ENCODE measurements at regions not wholly inside any gene's neighbourhood (a gene's known extent, or its start where the extent isn't known, plus 50 kb on each side); places are given as distances from the start of the nearest gene placed in this dataset.

GRCh38 chr5:120091376-120091948 is 372.6 kb upstream of the PRR16 start:
- no TSS peak for BruUV-seq (replicated peaks)
- ChIA-PET POLR2A (no interaction called here), CTCF (ENCODE audit: low intra/inter-chr PET ratio, low total read pairs) (no interaction called here)
- Histone ChIP-seq H3K36me3 (replicated peaks in 1 of 2; ENCODE audit: control insufficient read depth in 1 of 2, insufficient read depth in 2 of 2, low read length in 2 of 2) (no peaks in the 10 kb centered on the region), H2AFZ (ENCODE audit: low read length) (no peak overlapping the region), H3K9me3 (ENCODE audit: low read length) (no peaks in the 10 kb centered on the region), H3K79me2 (ENCODE audit: insufficient read depth, low read length) (no peaks in the 10 kb centered on the region), H3K9ac (ENCODE audit: insufficient read depth, low read depth, low read length) (no peak overlapping the region), H3K4me1 (ENCODE audit: insufficient read depth, low read length) (no peaks in the 10 kb centered on the region), H3K4me2 (ENCODE audit: low read depth, low read length) (no peak overlapping the region), H3K27me3 (ENCODE audit: control insufficient read depth in 1 of 2, insufficient read depth in 2 of 2, low read length in 2 of 2) (no peaks in the 10 kb centered on the region; a peak in 1 of 5 replicates), H3K4me3 (replicated peaks in 1 of 3; ENCODE audit: insufficient read depth in 1 of 3, low read depth in 2 of 3, low read length in 3 of 3) (no peak overlapping the region), H3K27ac (ENCODE audit: extremely low read length, insufficient read depth, low read length) (no peak overlapping the region), H4K20me1 (ENCODE audit: insufficient read depth, low read length) (no peaks in the 10 kb centered on the region)
- no peak for TF ChIP-seq RCOR2 (CRISPR knock-in tag; IDR thresholded peaks at IDR 0.05)
- TF ChIP-seq FLYWCH1 (CRISPR knock-in tag; IDR thresholded peaks at IDR 0.05): no peak
- no peak for TF ChIP-seq NFYC (CRISPR knock-in tag; IDR thresholded peaks at IDR 0.05)
- TF ChIP-seq AGO2 (optimal IDR thresholded peaks at IDR 0.05; ENCODE audit: low read depth, low read length): no peak
- TF ChIP-seq LBX2 (CRISPR knock-in tag; IDR thresholded peaks at IDR 0.05; ENCODE audit: borderline replicate concordance): no peak
- TF ChIP-seq SRY (CRISPR knock-in tag; IDR thresholded peaks at IDR 0.05): no peak
- TF ChIP-seq AKAP8 (CRISPR knock-in tag; IDR thresholded peaks at IDR 0.05): no peak
- TF ChIP-seq RARA (CRISPR knock-in tag; IDR thresholded peaks at IDR 0.05): no peak
- TF ChIP-seq BRF2 (CRISPR knock-in tag; IDR thresholded peaks at IDR 0.05): no peak
- no peak for TF ChIP-seq GABPB1 (CRISPR knock-in tag; IDR thresholded peaks at IDR 0.05)
- TF ChIP-seq ZNF431 (CRISPR knock-in tag; IDR thresholded peaks at IDR 0.05; ENCODE audit: borderline replicate concordance, low read depth): no peak
- TF ChIP-seq, protein P1, sequence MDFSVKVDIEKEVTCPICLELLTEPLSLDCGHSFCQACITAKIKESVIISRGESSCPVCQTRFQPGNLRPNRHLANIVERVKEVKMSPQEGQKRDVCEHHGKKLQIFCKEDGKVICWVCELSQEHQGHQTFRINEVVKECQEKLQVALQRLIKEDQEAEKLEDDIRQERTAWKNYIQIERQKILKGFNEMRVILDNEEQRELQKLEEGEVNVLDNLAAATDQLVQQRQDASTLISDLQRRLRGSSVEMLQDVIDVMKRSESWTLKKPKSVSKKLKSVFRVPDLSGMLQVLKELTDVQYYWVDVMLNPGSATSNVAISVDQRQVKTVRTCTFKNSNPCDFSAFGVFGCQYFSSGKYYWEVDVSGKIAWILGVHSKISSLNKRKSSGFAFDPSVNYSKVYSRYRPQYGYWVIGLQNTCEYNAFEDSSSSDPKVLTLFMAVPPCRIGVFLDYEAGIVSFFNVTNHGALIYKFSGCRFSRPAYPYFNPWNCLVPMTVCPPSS (IDR thresholded peaks at IDR 0.05): no peak
- no peak for TF ChIP-seq WIZ (CRISPR knock-in tag; IDR thresholded peaks at IDR 0.05)
- no peak for TF ChIP-seq HOXA7 (CRISPR knock-in tag; IDR thresholded peaks at IDR 0.05)
- TF ChIP-seq MAZ (IDR thresholded peaks at IDR 0.05; ENCODE audit: borderline replicate concordance, low read depth, low read length): no peak
- TF ChIP-seq MAZ (CRISPR knock-in tag; IDR thresholded peaks at IDR 0.05; ENCODE audit: low read depth): no peak
- TF ChIP-seq ZSCAN29 (CRISPR knock-in tag; conservative IDR thresholded peaks at IDR 0.05): no peak
- TF ChIP-seq ZNF224 (CRISPR knock-in tag; IDR thresholded peaks at IDR 0.05): no peak
- TF ChIP-seq ZNF784 (CRISPR knock-in tag; IDR thresholded peaks at IDR 0.05; ENCODE audit: borderline replicate concordance): no peak
- in situ Hi-C loops (cut with HindIII; ENCODE audit: extremely low pct_ligation_motif_present, low pct_unique_long_range_greater_than_20kb) (no loop called here), intact Hi-C loops (cut with micrococcal nuclease; ENCODE audit: unreplicated experiment) (no loop called here)
- 2% methylated on average over 3 of the region's 3 CpGs for WGBS (ENCODE audit: low lambda C conversion rate)
- no peak for DNase-seq (ENCODE audit: low spot score)
- ATAC-seq: no peak
- no peak for FAIRE-seq

Measured in HepG2 (cell line).